B cell (primary cell): ENCODE measurements at regions not wholly inside any gene's neighbourhood (a gene's known extent, or its start where the extent isn't known, plus 50 kb on each side); places are given as distances from the start of the nearest gene placed in this dataset.

Source experiments
- ATAC-seq: fragments of 200-7000 bp; cut with Tn5 transposase; one replicate; pipeline ENCODE4 v1.10.0; 2021; ENCODE audit warnings: low read depth, mild to moderate bottlenecking, moderate number of reproducible peaks, moderate library complexity
- CTCF ChIA-PET: fragments of 350-600 bp; sonication (Branson Sonifier 250); formaldehyde crosslinking; loops from one replicate; lab custom pipeline; 2021; ENCODE audit warnings: antibody characterized with exemption, inconsistent platforms; lab: Charles Lee
- POLR2A ChIA-PET: fragments of 350-600 bp; sonication (Branson Sonifier 250); formaldehyde crosslinking; loops from one replicate; lab custom pipeline; 2021; ENCODE audit warnings: antibody characterized with exemption; lab: Charles Lee
- DNase-seq: peaks from one replicate; pipeline ENCODE4 v3.0.0; 2013
- H2AFZ ChIP-seq: 2 replicates; pipeline ENCODE4 v1.6.1; 2012; ENCODE audit warnings: mild to moderate bottlenecking, low read depth, low read length; ENCODE audit not compliant: insufficient read depth, poor library complexity, severe bottlenecking
- H3K27ac ChIP-seq, 2 donors: 1 replicate in 1 of 2; 2 replicates in 1 of 2; pipeline ENCODE4 v1.5.1; 2012 to 2013; ENCODE audit warnings: low read length in 2 of 2, mild to moderate bottlenecking in 2 of 2, moderate library complexity in 1 of 2
- H3K27me3 ChIP-seq, 4 experiments: fragments of 200-600 bp in 1 of 4; sonication (generic) in 1 of 4; replicated peaks in 1 of 4; 1 replicate in 2 of 4; 2 replicates in 2 of 4; pipeline versions ENCODE4 v1.6.1 to v1.7.0; 2013 to 2016; ENCODE audit warnings: low read length in 3 of 4, mild to moderate bottlenecking in 2 of 4, mixed read lengths in 1 of 4, moderate library complexity in 1 of 4; ENCODE audit not compliant: insufficient read depth in 4 of 4, control insufficient read depth in 3 of 4; ENCODE audit errors: control extremely low read depth in 1 of 4
- H3K36me3 ChIP-seq, 2 experiments: replicated peaks in 1 of 2; 1 replicate in 1 of 2; 2 replicates in 1 of 2; pipeline versions ENCODE4 v1.6.1 to v1.7.1; 2013; ENCODE audit warnings: low read length in 1 of 2; ENCODE audit not compliant: insufficient read depth in 2 of 2, control insufficient read depth in 1 of 2; ENCODE audit errors: control extremely low read depth in 1 of 2, extremely low read depth in 1 of 2
- H3K4me1 ChIP-seq, 2 donors: fragments of 200-600 bp in 1 of 2; sonication (generic) in 1 of 2; 1 replicate in 1 of 2; 2 replicates in 1 of 2; pipeline versions ENCODE4 v1.5.1 to v1.6.1; 2013 to 2017; ENCODE audit warnings: low read length in 2 of 2; ENCODE audit not compliant: control insufficient read depth in 2 of 2, insufficient read depth in 2 of 2
- H3K4me2 ChIP-seq: replicated peaks from 2 replicates; pipeline ENCODE3; 2012; ENCODE audit warnings: mild to moderate bottlenecking, low read depth, low read length; ENCODE audit not compliant: poor library complexity, severe bottlenecking
- H3K4me3 ChIP-seq, 5 experiments: fragments of 200-600 bp in 1 of 5; sonication (generic) in 1 of 5; 1 replicate in 3 of 5; 2 replicates in 2 of 5; pipeline versions ENCODE4 v1.5.1 to v1.7.0; 2011 to 2016; ENCODE audit warnings: low read length in 4 of 5, mild to moderate bottlenecking in 4 of 5, low read depth in 2 of 5, control low read depth in 1 of 5, moderate library complexity in 1 of 5; ENCODE audit not compliant: insufficient read depth in 1 of 5; ENCODE audit errors: control extremely low read depth in 1 of 5, extremely low read depth in 1 of 5
- H3K79me2 ChIP-seq: fragments of 200-600 bp; sonication (generic); one replicate; pipeline ENCODE4 v1.6.0; 2016; ENCODE audit warnings: low read length; ENCODE audit not compliant: control insufficient read depth, insufficient read depth
- H3K9ac ChIP-seq: fragments of 200-600 bp; sonication (generic); 2 replicates; pipeline ENCODE4 v1.6.1; 2017; ENCODE audit warnings: mild to moderate bottlenecking, low read length, moderate library complexity
- H3K9me3 ChIP-seq, 3 donors: one replicate each; pipeline versions ENCODE4 v1.6.1 to v1.7.1; 2013; ENCODE audit warnings: low read length in 2 of 3; ENCODE audit not compliant: control insufficient read depth in 2 of 3, insufficient read depth in 1 of 3; ENCODE audit errors: control extremely low read depth in 1 of 3
- H4K20me1 ChIP-seq: 2 replicates; pipeline ENCODE4 v1.6.0; 2012; ENCODE audit warnings: mild to moderate bottlenecking, low read length; ENCODE audit not compliant: insufficient read depth, control insufficient read depth, poor library complexity, severe bottlenecking
- H3K27ac Mint-ChIP-seq: one replicate; pipeline ENCODE4 v1.8.0; 2021; ENCODE audit warnings: mixed read lengths
- H3K27me3 Mint-ChIP-seq: one replicate; pipeline ENCODE4 v1.8.0; 2021; ENCODE audit warnings: mixed read lengths
- H3K4me1 Mint-ChIP-seq: one replicate; pipeline ENCODE4 v1.8.0; 2021; ENCODE audit warnings: mixed read lengths
- H3K4me3 Mint-ChIP-seq: one replicate; pipeline ENCODE4 v1.8.0; 2021; ENCODE audit warnings: mixed read lengths
- H3K9me3 Mint-ChIP-seq: one replicate; pipeline ENCODE4 v1.8.0; 2022; ENCODE audit warnings: mixed read lengths; ENCODE audit not compliant: insufficient read depth
- CTCF ChIP-seq: fragments of 200-600 bp; IDR thresholded peaks from one replicate; pipeline ENCODE4 v1.8.0; 2022; ENCODE audit warnings: antibody characterized with exemption, mild to moderate bottlenecking
- EZH2 ChIP-seq: IDR thresholded peaks from 2 replicates; pipeline ENCODE4 v1.6.1; 2012; ENCODE audit warnings: borderline replicate concordance, low read depth, mild to moderate bottlenecking, moderate library complexity, low read length; ENCODE audit not compliant: insufficient read depth, poor library complexity, severe bottlenecking
- intact Hi-C: fragments of 100-400 bp; cut with micrococcal nuclease; formaldehyde crosslinking; loops from one replicate; pipeline ENCODE4 v1.10.0; 2022

- Histone ChIP-seq H2AFZ (no peak overlapping the region), H3K9ac (no peak overlapping the region), H3K4me1 (no peaks in the 10 kb centered on the region), H4K20me1 (no peaks in the 10 kb centered on the region), H3K27me3 (peaks cover 0 to 2% (median 0%) of the 10 kb centered on the region in 4 experiments), H3K27ac (no peak overlapping the region), H3K4me3 (no peak overlapping the region), H3K36me3 (no peaks in the 10 kb centered on the region), H3K79me2 (no peaks in the 10 kb centered on the region), H3K4me2 (no peak overlapping the region), H3K9me3 (no peaks in the 10 kb centered on the region)
- ChIA-PET CTCF (no interaction called here), POLR2A (no interaction called here)
- TF ChIP-seq EZH2 (no peak), CTCF (no peak)
- H3K4me1 Mint-ChIP-seq: no peaks in the 10 kb centered on the region
- H3K27me3 Mint-ChIP-seq: peaks cover 9% of the 10 kb centered on the region
- H3K9me3 Mint-ChIP-seq: no peaks in the 10 kb centered on the region
- no peak overlapping the region for H3K4me3 Mint-ChIP-seq
- no peak for ATAC-seq
- H3K27ac Mint-ChIP-seq: no peak overlapping the region
- DNase-seq: no peak
- intact Hi-C loops: no loop called here
These were observed 128.0 kb downstream of the NUAK1 start for GRCh38 chr12:106010741-106011140.
